ENCODE measurements at regions not wholly inside any gene's neighbourhood (a gene's known extent, or its start where the extent isn't known, plus 50 kb on each side); places are given as distances from the start of the nearest gene placed in this dataset.

DNA sequence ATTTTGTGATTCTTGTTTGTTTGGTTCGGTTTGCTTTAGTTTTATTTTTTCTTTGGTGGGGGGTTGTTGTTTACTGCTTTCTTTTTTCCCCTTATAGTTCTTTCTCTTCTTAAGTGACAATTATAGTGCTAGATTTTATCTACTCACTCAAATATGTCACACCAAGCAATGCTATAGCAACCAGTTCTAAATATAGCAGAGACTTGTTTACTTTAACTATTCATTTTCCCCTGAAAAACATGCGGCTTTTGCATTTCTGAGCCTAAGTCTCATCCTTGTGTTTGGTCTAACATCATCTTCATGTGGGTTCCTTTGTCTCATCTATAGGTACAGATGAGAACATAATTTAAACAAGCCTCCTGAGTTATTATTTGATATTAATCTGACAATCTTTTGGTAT, 676.6 kb downstream of the FAT4 start:
- TF ChIP-seq, protein P1, sequence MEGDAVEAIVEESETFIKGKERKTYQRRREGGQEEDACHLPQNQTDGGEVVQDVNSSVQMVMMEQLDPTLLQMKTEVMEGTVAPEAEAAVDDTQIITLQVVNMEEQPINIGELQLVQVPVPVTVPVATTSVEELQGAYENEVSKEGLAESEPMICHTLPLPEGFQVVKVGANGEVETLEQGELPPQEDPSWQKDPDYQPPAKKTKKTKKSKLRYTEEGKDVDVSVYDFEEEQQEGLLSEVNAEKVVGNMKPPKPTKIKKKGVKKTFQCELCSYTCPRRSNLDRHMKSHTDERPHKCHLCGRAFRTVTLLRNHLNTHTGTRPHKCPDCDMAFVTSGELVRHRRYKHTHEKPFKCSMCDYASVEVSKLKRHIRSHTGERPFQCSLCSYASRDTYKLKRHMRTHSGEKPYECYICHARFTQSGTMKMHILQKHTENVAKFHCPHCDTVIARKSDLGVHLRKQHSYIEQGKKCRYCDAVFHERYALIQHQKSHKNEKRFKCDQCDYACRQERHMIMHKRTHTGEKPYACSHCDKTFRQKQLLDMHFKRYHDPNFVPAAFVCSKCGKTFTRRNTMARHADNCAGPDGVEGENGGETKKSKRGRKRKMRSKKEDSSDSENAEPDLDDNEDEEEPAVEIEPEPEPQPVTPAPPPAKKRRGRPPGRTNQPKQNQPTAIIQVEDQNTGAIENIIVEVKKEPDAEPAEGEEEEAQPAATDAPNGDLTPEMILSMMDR (IDR thresholded peaks at IDR 0.05 in 8 of 11, conservative IDR thresholded peaks at IDR 0.05 in 3 of 11): no peak
- TF ChIP-seq POLR2A (IDR thresholded peaks at IDR 0.05): no peak
- TF ChIP-seq POLR2AphosphoS5 (IDR thresholded peaks at IDR 0.05): no peak

Measured in spleen (tissue), 7 donors.